Caco-2 (cell line): ENCODE measurements at regions not wholly inside any gene's neighbourhood (a gene's known extent, or its start where the extent isn't known, plus 50 kb on each side); places are given as distances from the start of the nearest gene placed in this dataset.

Experiments
- BruUV-seq: library from RNA; stranded (reverse); fragments of 400-500 nt; replicated peaks from 2 replicates; lab custom pipeline; 2021; lab: Mats Ljungman, UMichigan
- CTCF ChIA-PET: fragments of 300-600 bp; sonication (Branson Sonifier 250); formaldehyde crosslinking; loops from one replicate; lab custom pipeline; 2022; ENCODE audit warnings: antibody characterized with exemption; lab: Charles Lee
- POLR2A ChIA-PET: fragments of 300-600 bp; sonication (Branson Sonifier 250); formaldehyde crosslinking; loops from one replicate; lab custom pipeline; 2022; ENCODE audit warnings: antibody characterized with exemption; lab: Charles Lee
- DNase-seq, 2 experiments: peaks; one replicate each; pipeline versions ENCODE4 v3.0.0 to v3.0.0-alpha.2; 2020 to 2022
- H3K27me3 ChIP-seq: replicated peaks from 2 replicates; pipeline ENCODE4 v1.6.0; 2011; ENCODE audit warnings: low read length; ENCODE audit not compliant: control insufficient read depth, insufficient read depth
- H3K36me3 ChIP-seq: 2 replicates; pipeline ENCODE4 v1.5.1; 2011; ENCODE audit warnings: low read length; ENCODE audit not compliant: control insufficient read depth, insufficient read depth
- H3K4me1 ChIP-seq: fragments of 250-450 bp; sonication (Bioruptor Pico); 2 replicates; pipeline ENCODE4 v1.5.1; 2020; ENCODE audit warnings: mild to moderate bottlenecking
- H3K4me3 ChIP-seq: 2 replicates; pipeline ENCODE4 v1.5.1; 2011; ENCODE audit warnings: low read depth, mild to moderate bottlenecking, control low read depth, low read length
- H3K9me3 ChIP-seq: fragments of 250-450 bp; sonication (Bioruptor Pico); 2 replicates; pipeline ENCODE4 v1.5.1; 2020; ENCODE audit warnings: mild to moderate bottlenecking, moderate library complexity
- H3K27ac Mint-ChIP-seq: one replicate; pipeline ENCODE4 v1.8.0; 2022; ENCODE audit warnings: mixed read lengths; ENCODE audit not compliant: unreplicated experiment
- H3K27me3 Mint-ChIP-seq: one replicate; pipeline ENCODE4 v1.8.0; 2022; ENCODE audit warnings: mixed read lengths; ENCODE audit not compliant: insufficient read depth, unreplicated experiment
- H3K36me3 Mint-ChIP-seq: one replicate; pipeline ENCODE4 v1.8.0; 2022; ENCODE audit warnings: mild to moderate bottlenecking, mixed read lengths; ENCODE audit not compliant: insufficient read depth, unreplicated experiment
- H3K4me1 Mint-ChIP-seq: one replicate; pipeline ENCODE4 v1.8.0; 2022; ENCODE audit warnings: low read depth, mixed read lengths; ENCODE audit not compliant: unreplicated experiment
- H3K4me3 Mint-ChIP-seq: one replicate; pipeline ENCODE4 v1.8.0; 2022; ENCODE audit warnings: mild to moderate bottlenecking, moderate library complexity, mixed read lengths; ENCODE audit not compliant: unreplicated experiment
- H3K9me3 Mint-ChIP-seq: one replicate; pipeline ENCODE4 v1.8.0; 2022; ENCODE audit warnings: mixed read lengths; ENCODE audit not compliant: unreplicated experiment
- intact Hi-C: fragments of 100-400 bp; cut with micrococcal nuclease; formaldehyde crosslinking; loops from one replicate; pipeline ENCODE4 v1.10.0; 2022; ENCODE audit not compliant: unreplicated experiment
- TF ChIP-seq, protein P1 (sequence below), 2 experiments: fragments of 200-600 bp in 1 of 2; IDR thresholded peaks; 1 replicate in 1 of 2; 2 replicates in 1 of 2; pipeline versions ENCODE4 v1.5.1 to v1.8.0; 2011 to 2022; ENCODE audit warnings: antibody characterized with exemption in 1 of 2, control low read depth in 1 of 2, inconsistent platforms in 1 of 2, low read depth in 1 of 2, low read length in 1 of 2, mild to moderate bottlenecking in 1 of 2, moderate library complexity in 1 of 2; ENCODE audit not compliant: insufficient read depth in 1 of 2, severe bottlenecking in 1 of 2, unreplicated experiment in 1 of 2

DNA sequence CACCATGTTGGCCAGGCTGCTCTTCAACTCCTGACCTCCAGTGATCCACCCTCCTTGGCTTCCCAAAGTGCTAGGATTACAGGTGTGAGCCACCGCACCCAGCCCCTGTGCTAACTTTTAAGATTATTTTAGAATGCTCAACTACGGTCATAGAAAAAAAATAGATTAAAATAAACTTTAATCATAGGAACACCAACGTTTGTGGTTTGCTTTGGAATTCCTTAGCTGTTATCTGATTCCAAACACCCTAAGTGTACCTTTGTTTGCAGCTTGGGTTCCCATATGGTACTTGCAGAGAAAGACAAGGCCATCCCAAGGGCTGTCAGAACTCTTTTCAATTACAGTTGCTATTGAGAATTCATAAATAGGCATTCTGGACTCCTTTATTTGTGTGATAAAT lies 90.1 kb upstream of the EFHC2 start:
- intact Hi-C loops = no loop called here
- no peak for DNase-seq
- Histone ChIP-seq H3K36me3 (no peaks in the 10 kb centered on the region), H3K9me3 (no peaks in the 10 kb centered on the region), H3K27me3 (no peaks in the 10 kb centered on the region), H3K4me3 (no peak overlapping the region), H3K4me1 (peaks cover 12% of the 10 kb centered on the region)
- no peak overlapping the region for H3K4me3 Mint-ChIP-seq
- no TSS peak for BruUV-seq
- H3K27me3 Mint-ChIP-seq = no peaks in the 10 kb centered on the region
- H3K36me3 Mint-ChIP-seq = no peaks in the 10 kb centered on the region
- H3K9me3 Mint-ChIP-seq = peaks cover 9% of the 10 kb centered on the region
- peaks cover 22% of the 10 kb centered on the region for H3K4me1 Mint-ChIP-seq
- POLR2A ChIA-PET = no interaction called here
- CTCF ChIA-PET = no interaction called here
- no peak overlapping the region for H3K27ac Mint-ChIP-seq
- TF ChIP-seq, protein P1, sequence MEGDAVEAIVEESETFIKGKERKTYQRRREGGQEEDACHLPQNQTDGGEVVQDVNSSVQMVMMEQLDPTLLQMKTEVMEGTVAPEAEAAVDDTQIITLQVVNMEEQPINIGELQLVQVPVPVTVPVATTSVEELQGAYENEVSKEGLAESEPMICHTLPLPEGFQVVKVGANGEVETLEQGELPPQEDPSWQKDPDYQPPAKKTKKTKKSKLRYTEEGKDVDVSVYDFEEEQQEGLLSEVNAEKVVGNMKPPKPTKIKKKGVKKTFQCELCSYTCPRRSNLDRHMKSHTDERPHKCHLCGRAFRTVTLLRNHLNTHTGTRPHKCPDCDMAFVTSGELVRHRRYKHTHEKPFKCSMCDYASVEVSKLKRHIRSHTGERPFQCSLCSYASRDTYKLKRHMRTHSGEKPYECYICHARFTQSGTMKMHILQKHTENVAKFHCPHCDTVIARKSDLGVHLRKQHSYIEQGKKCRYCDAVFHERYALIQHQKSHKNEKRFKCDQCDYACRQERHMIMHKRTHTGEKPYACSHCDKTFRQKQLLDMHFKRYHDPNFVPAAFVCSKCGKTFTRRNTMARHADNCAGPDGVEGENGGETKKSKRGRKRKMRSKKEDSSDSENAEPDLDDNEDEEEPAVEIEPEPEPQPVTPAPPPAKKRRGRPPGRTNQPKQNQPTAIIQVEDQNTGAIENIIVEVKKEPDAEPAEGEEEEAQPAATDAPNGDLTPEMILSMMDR (IDR thresholded peaks at IDR 0.05; ENCODE audit: insufficient read depth in 1 of 2, low read depth in 1 of 2, low read length in 1 of 2, severe bottlenecking in 1 of 2, unreplicated experiment in 1 of 2) = no peak

GRCh38 chrX:44432641-44433040 lies 89.2 kb upstream of the EFHC2 start:
- intact Hi-C loops = no loop called here
- DNase-seq = no peak
- CTCF ChIA-PET = no interaction called here

GRCh38 chrX:44431194-44431593 lies 87.7 kb upstream of the EFHC2 start:
- H3K27ac Mint-ChIP-seq = peak overlapping the region; percentile 27
- H3K36me3 Mint-ChIP-seq = no peaks in the 10 kb centered on the region
- ChIA-PET POLR2A (no interaction called here), CTCF (no interaction called here)
- H3K4me1 ChIP-seq = peaks cover 18% of the 10 kb centered on the region
- no peaks in the 10 kb centered on the region for H3K9me3 ChIP-seq
- H3K27me3 ChIP-seq = no peaks in the 10 kb centered on the region
- H3K9me3 Mint-ChIP-seq = peaks cover 9% of the 10 kb centered on the region
- H3K4me3 Mint-ChIP-seq = no peak overlapping the region
- intact Hi-C loops = no loop called here
- H3K4me3 ChIP-seq = no peak overlapping the region
- peaks cover 30% of the 10 kb centered on the region for H3K4me1 Mint-ChIP-seq
- BruUV-seq = no TSS peak
- no peaks in the 10 kb centered on the region for H3K27me3 Mint-ChIP-seq
- no peaks in the 10 kb centered on the region for H3K36me3 ChIP-seq
- TF ChIP-seq, protein P1 (IDR thresholded peaks at IDR 0.05; ENCODE audit: insufficient read depth in 1 of 2, low read depth in 1 of 2, low read length in 1 of 2, severe bottlenecking in 1 of 2, unreplicated experiment in 1 of 2) = no peak
- DNase-seq = no peak

More at GRCh38 chrX:44432641-44433040, 89.2 kb upstream of the EFHC2 start:
- H3K4me1 ChIP-seq = peaks cover 18% of the 10 kb centered on the region
- H3K27me3 ChIP-seq = no peaks in the 10 kb centered on the region
- BruUV-seq = no TSS peak
- no peaks in the 10 kb centered on the region for H3K27me3 Mint-ChIP-seq
- no peaks in the 10 kb centered on the region for H3K36me3 Mint-ChIP-seq
- TF ChIP-seq, protein P1 (IDR thresholded peaks at IDR 0.05; ENCODE audit: insufficient read depth in 1 of 2, low read depth in 1 of 2, low read length in 1 of 2, severe bottlenecking in 1 of 2, unreplicated experiment in 1 of 2) = no peak
- no peaks in the 10 kb centered on the region for H3K9me3 ChIP-seq
- no peak overlapping the region for H3K4me3 ChIP-seq
- no peak overlapping the region for H3K4me3 Mint-ChIP-seq
- POLR2A ChIA-PET = no interaction called here
- no peak overlapping the region for H3K27ac Mint-ChIP-seq
- peaks cover 9% of the 10 kb centered on the region for H3K9me3 Mint-ChIP-seq
- H3K4me1 Mint-ChIP-seq = peaks cover 30% of the 10 kb centered on the region
- H3K36me3 ChIP-seq = no peaks in the 10 kb centered on the region
